ENCODE measurements at regions not wholly inside any gene's neighbourhood (a gene's known extent, or its start where the extent isn't known, plus 50 kb on each side); places are given as distances from the start of the nearest gene placed in this dataset.
"Not testable (repeated sequence)": the region's sequence is repeated elsewhere in the genome, so short reads cannot be mapped to it uniquely, and the experiment has no call there.

- H3K4me1 ChIP-seq (ENCODE audit: control insufficient read depth, low read depth, low read length): peaks cover 6% of the 10 kb centered on the region
- H3K36me3 ChIP-seq (ENCODE audit: control insufficient read depth, low read depth, low read length): no peaks in the 10 kb centered on the region
- H3K27ac ChIP-seq (ENCODE audit: low read length): no peak overlapping the region
- no peak overlapping the region for H3K4me3 ChIP-seq (ENCODE audit: low read length)
- H3K9ac ChIP-seq (ENCODE audit: low read length): no peak overlapping the region
- peaks cover 22% of the 10 kb centered on the region for H3K27me3 ChIP-seq (ENCODE audit: control insufficient read depth, insufficient read depth, low read length)
- H3K9me3 ChIP-seq (ENCODE audit: control insufficient read depth, low read depth, low read length): no peaks in the 10 kb centered on the region
These were observed 125.0 kb upstream of the HAND1 start for GRCh38 chr5:154603011-154603410.

- no peaks in the 10 kb centered on the region for H3K9me3 ChIP-seq (ENCODE audit: control insufficient read depth, low read depth, low read length)
- no peak overlapping the region for H3K4me3 ChIP-seq (ENCODE audit: low read length)
- H3K27me3 ChIP-seq (ENCODE audit: control insufficient read depth, insufficient read depth, low read length): peaks cover 18% of the 10 kb centered on the region
- H3K4me1 ChIP-seq (ENCODE audit: control insufficient read depth, low read depth, low read length): no peaks in the 10 kb centered on the region
- H3K9ac ChIP-seq (ENCODE audit: low read length): no peak overlapping the region
- no peaks in the 10 kb centered on the region for H3K36me3 ChIP-seq (ENCODE audit: control insufficient read depth, low read depth, low read length)
- H3K27ac ChIP-seq (ENCODE audit: low read length): no peak overlapping the region
These were observed 123.0 kb upstream of the HAND1 start for GRCh38 chr5:154601014-154601413.

GRCh38 chr5:154598021-154598420 is 120.0 kb upstream of the HAND1 start:
- H3K27ac ChIP-seq (ENCODE audit: low read length): no peak overlapping the region
- no peak overlapping the region for H3K4me3 ChIP-seq (ENCODE audit: low read length)
- no peaks in the 10 kb centered on the region for H3K36me3 ChIP-seq (ENCODE audit: control insufficient read depth, low read depth, low read length)
- no peaks in the 10 kb centered on the region for H3K4me1 ChIP-seq (ENCODE audit: control insufficient read depth, low read depth, low read length)
- no peaks in the 10 kb centered on the region for H3K9me3 ChIP-seq (ENCODE audit: control insufficient read depth, low read depth, low read length)
- H3K27me3 ChIP-seq (ENCODE audit: control insufficient read depth, insufficient read depth, low read length): no peaks in the 10 kb centered on the region
- H3K9ac ChIP-seq (ENCODE audit: low read length): no peak overlapping the region

- H3K9me3 ChIP-seq (ENCODE audit: control insufficient read depth, low read depth, low read length); H3K4me3 ChIP-seq (ENCODE audit: low read length); H3K27ac ChIP-seq (ENCODE audit: low read length); H3K4me1 ChIP-seq (ENCODE audit: control insufficient read depth, low read depth, low read length); H3K9ac ChIP-seq (ENCODE audit: low read length); H3K27me3 ChIP-seq (ENCODE audit: control insufficient read depth, insufficient read depth, low read length); H3K36me3 ChIP-seq (ENCODE audit: control insufficient read depth, low read depth, low read length): not testable (repeated sequence)
These were observed 118.8 kb upstream of the HAND1 start for GRCh38 chr5:154596844-154597243.

GRCh38 chr5:154595662-154596061 is 117.6 kb upstream of the HAND1 start:
- no peak overlapping the region for H3K27ac ChIP-seq (ENCODE audit: low read length)
- no peak overlapping the region for H3K9ac ChIP-seq (ENCODE audit: low read length)
- H3K4me1 ChIP-seq (ENCODE audit: control insufficient read depth, low read depth, low read length): no peaks in the 10 kb centered on the region
- no peaks in the 10 kb centered on the region for H3K9me3 ChIP-seq (ENCODE audit: control insufficient read depth, low read depth, low read length)
- H3K4me3 ChIP-seq (ENCODE audit: low read length): no peak overlapping the region
- no peaks in the 10 kb centered on the region for H3K27me3 ChIP-seq (ENCODE audit: control insufficient read depth, insufficient read depth, low read length)
- no peaks in the 10 kb centered on the region for H3K36me3 ChIP-seq (ENCODE audit: control insufficient read depth, low read depth, low read length)

- Histone ChIP-seq H3K4me1 (ENCODE audit: control insufficient read depth, low read depth, low read length) (no peaks in the 10 kb centered on the region), H3K9ac (ENCODE audit: low read length) (no peak overlapping the region), H3K4me3 (ENCODE audit: low read length) (no peak overlapping the region)
These were observed 115.8 kb upstream of the HAND1 start for GRCh38 chr5:154593796-154594195.

GRCh38 chr5:154593071-154593470 is 115.0 kb upstream of the HAND1 start:
- Histone ChIP-seq H3K27ac (ENCODE audit: low read length) (no peak overlapping the region), H3K36me3 (ENCODE audit: control insufficient read depth, low read depth, low read length) (no peaks in the 10 kb centered on the region), H3K27me3 (ENCODE audit: control insufficient read depth, insufficient read depth, low read length) (no peaks in the 10 kb centered on the region), H3K9me3 (ENCODE audit: control insufficient read depth, low read depth, low read length) (no peaks in the 10 kb centered on the region), H3K4me3 (ENCODE audit: low read length) (no peak overlapping the region), H3K4me1 (ENCODE audit: control insufficient read depth, low read depth, low read length) (no peaks in the 10 kb centered on the region), H3K9ac (ENCODE audit: low read length) (no peak overlapping the region)

More at GRCh38 chr5:154593796-154594195, 115.8 kb upstream of the HAND1 start:
- Histone ChIP-seq H3K27ac (ENCODE audit: low read length) (no peak overlapping the region), H3K9me3 (ENCODE audit: control insufficient read depth, low read depth, low read length) (no peaks in the 10 kb centered on the region), H3K36me3 (ENCODE audit: control insufficient read depth, low read depth, low read length) (no peaks in the 10 kb centered on the region), H3K27me3 (ENCODE audit: control insufficient read depth, insufficient read depth, low read length) (no peaks in the 10 kb centered on the region)

GRCh38 chr5:154590093-154590724 is 112.2 kb upstream of the HAND1 start:
- Histone ChIP-seq H3K9ac (ENCODE audit: low read length) (no peak overlapping the region), H3K4me3 (ENCODE audit: low read length) (no peak overlapping the region), H3K27ac (ENCODE audit: low read length) (no peak overlapping the region), H3K27me3 (ENCODE audit: control insufficient read depth, insufficient read depth, low read length) (no peaks in the 10 kb centered on the region), H3K9me3 (ENCODE audit: control insufficient read depth, low read depth, low read length) (no peaks in the 10 kb centered on the region), H3K4me1 (ENCODE audit: control insufficient read depth, low read depth, low read length) (no peaks in the 10 kb centered on the region), H3K36me3 (ENCODE audit: control insufficient read depth, low read depth, low read length) (no peaks in the 10 kb centered on the region)

GRCh38 chr5:154589511-154589910 is 111.5 kb upstream of the HAND1 start:
- Histone ChIP-seq H3K27ac (ENCODE audit: low read length) (no peak overlapping the region), H3K4me1 (ENCODE audit: control insufficient read depth, low read depth, low read length) (no peaks in the 10 kb centered on the region), H3K9me3 (ENCODE audit: control insufficient read depth, low read depth, low read length) (no peaks in the 10 kb centered on the region), H3K27me3 (ENCODE audit: control insufficient read depth, insufficient read depth, low read length) (no peaks in the 10 kb centered on the region), H3K4me3 (ENCODE audit: low read length) (no peak overlapping the region), H3K36me3 (ENCODE audit: control insufficient read depth, low read depth, low read length) (no peaks in the 10 kb centered on the region), H3K9ac (ENCODE audit: low read length) (no peak overlapping the region)

- H3K27ac ChIP-seq (ENCODE audit: low read length); H3K9me3 ChIP-seq (ENCODE audit: control insufficient read depth, low read depth, low read length); H3K9ac ChIP-seq (ENCODE audit: low read length); H3K27me3 ChIP-seq (ENCODE audit: control insufficient read depth, insufficient read depth, low read length); H3K36me3 ChIP-seq (ENCODE audit: control insufficient read depth, low read depth, low read length); H3K4me1 ChIP-seq (ENCODE audit: control insufficient read depth, low read depth, low read length); H3K4me3 ChIP-seq (ENCODE audit: low read length): not testable (repeated sequence)
These were observed 110.9 kb upstream of the HAND1 start for GRCh38 chr5:154588833-154589425.

GRCh38 chr5:154588091-154588774 is 110.2 kb upstream of the HAND1 start:
- no peaks in the 10 kb centered on the region for H3K9me3 ChIP-seq (ENCODE audit: control insufficient read depth, low read depth, low read length)
- H3K27ac ChIP-seq (ENCODE audit: low read length): no peak overlapping the region
- H3K4me1 ChIP-seq (ENCODE audit: control insufficient read depth, low read depth, low read length): no peaks in the 10 kb centered on the region
- H3K36me3 ChIP-seq (ENCODE audit: control insufficient read depth, low read depth, low read length): no peaks in the 10 kb centered on the region
- H3K4me3 ChIP-seq (ENCODE audit: low read length): no peak overlapping the region
- no peaks in the 10 kb centered on the region for H3K27me3 ChIP-seq (ENCODE audit: control insufficient read depth, insufficient read depth, low read length)
- no peak overlapping the region for H3K9ac ChIP-seq (ENCODE audit: low read length)
